ENCODE measurements at regions not wholly inside any gene's neighbourhood (a gene's known extent, or its start where the extent isn't known, plus 50 kb on each side); places are given as distances from the start of the nearest gene placed in this dataset.

DNA sequence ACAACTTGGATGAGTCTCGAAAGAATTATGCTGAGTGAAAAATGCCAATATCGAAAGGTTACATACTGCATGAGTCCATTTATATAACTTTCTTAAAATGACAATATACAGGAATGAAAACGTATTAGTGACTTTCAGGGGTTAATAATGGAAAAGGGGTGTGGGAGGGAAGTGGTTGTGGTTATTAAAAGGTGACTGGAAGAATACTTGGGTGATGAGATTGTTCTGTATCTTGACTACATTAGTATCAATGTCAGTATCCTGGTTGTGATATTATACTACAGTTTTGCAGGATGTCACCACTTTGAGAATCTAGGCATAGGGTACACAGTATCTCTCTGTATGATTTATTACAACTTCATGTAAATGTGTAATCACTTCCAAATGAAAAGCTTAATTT is 204.5 kb downstream of the DTHD1 start:
- Histone ChIP-seq H3K27me3 (ENCODE audit: control insufficient read depth in 2 of 2, insufficient read depth in 1 of 2, low read length in 1 of 2) (no peaks in the 10 kb centered on the region), H3K9me3 (ENCODE audit: control insufficient read depth in 2 of 2, insufficient read depth in 1 of 2, low read length in 1 of 2) (no peaks in the 10 kb centered on the region), H3K36me3 (ENCODE audit: control insufficient read depth in 2 of 2, insufficient read depth in 2 of 2, low read length in 1 of 2) (no peaks in the 10 kb centered on the region), H3K27ac (ENCODE audit: low read depth in 1 of 2, low read length in 1 of 2) (no peak overlapping the region), H3K4me3 (ENCODE audit: low read length in 2 of 2) (no peak overlapping the region), H3K4me1 (ENCODE audit: control insufficient read depth in 2 of 2, insufficient read depth in 2 of 2, low read length in 2 of 2) (no peaks in the 10 kb centered on the region)
- WGBS = 91% methylated on average over 3 of the region's 3 CpGs
- no peak for DNase-seq (ENCODE audit: low read depth in 6 of 9, low spot score in 9 of 9)

DNA sequence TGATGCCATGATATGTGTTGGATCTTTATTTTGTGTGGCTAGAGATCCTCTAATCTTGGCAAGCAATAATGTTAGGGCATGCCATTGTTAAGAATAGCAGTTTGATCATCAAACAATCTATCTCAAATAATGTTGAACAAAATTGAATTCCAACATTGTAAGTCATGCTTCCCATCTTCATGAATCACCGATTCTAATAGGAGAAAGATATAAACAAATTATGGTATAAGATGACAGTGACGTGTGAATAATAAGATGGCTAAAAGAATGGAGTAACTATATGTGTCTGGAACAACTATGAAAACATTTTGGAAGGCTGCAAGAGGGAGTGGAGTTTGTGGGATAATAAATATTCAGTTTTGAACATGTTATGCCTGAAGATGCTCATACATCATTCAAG is 208.4 kb downstream of the DTHD1 start:
- no peaks in the 10 kb centered on the region for H3K9me3 ChIP-seq (ENCODE audit: control insufficient read depth in 2 of 2, insufficient read depth in 1 of 2, low read length in 1 of 2)
- no peaks in the 10 kb centered on the region for H3K27me3 ChIP-seq (ENCODE audit: control insufficient read depth in 2 of 2, insufficient read depth in 1 of 2, low read length in 1 of 2)
- H3K4me1 ChIP-seq (ENCODE audit: control insufficient read depth in 2 of 2, insufficient read depth in 2 of 2, low read length in 2 of 2) = no peaks in the 10 kb centered on the region
- DNase-seq (ENCODE audit: low read depth in 6 of 9, low spot score in 9 of 9) = no peak
- WGBS = 88% methylated on average over 2 of the region's 2 CpGs
- no peak overlapping the region for H3K4me3 ChIP-seq (ENCODE audit: low read length in 2 of 2)
- H3K27ac ChIP-seq (ENCODE audit: low read depth in 1 of 2, low read length in 1 of 2) = no peak overlapping the region
- H3K36me3 ChIP-seq (ENCODE audit: control insufficient read depth in 2 of 2, insufficient read depth in 2 of 2, low read length in 1 of 2) = no peaks in the 10 kb centered on the region

DNA sequence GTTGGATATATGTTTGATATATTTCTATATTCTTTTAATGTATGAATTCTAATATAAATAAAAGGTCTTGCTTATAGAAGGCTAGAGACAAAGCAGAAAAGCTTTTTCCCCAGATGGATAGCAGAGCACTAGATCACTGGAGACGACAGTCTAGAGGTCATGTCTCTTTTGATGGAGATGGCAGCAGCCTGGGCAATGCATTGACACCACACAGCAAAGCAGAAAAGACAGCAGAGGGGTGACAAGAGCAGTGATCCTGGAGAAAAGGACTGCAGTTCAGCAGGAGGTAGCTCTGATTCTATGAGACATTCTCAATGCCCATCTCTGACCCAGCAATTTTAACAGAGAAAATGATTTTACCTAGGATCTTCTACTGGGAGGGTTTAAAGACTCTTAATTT is 210.6 kb downstream of the DTHD1 start:
- Histone ChIP-seq H3K4me3 (ENCODE audit: low read length in 2 of 2) (no peak overlapping the region), H3K27ac (ENCODE audit: low read depth in 1 of 2, low read length in 1 of 2) (no peak overlapping the region), H3K4me1 (ENCODE audit: control insufficient read depth in 2 of 2, insufficient read depth in 2 of 2, low read length in 2 of 2) (no peaks in the 10 kb centered on the region), H3K27me3 (ENCODE audit: control insufficient read depth in 2 of 2, insufficient read depth in 1 of 2, low read length in 1 of 2) (no peaks in the 10 kb centered on the region), H3K36me3 (ENCODE audit: control insufficient read depth in 2 of 2, insufficient read depth in 2 of 2, low read length in 1 of 2) (no peaks in the 10 kb centered on the region), H3K9me3 (ENCODE audit: control insufficient read depth in 2 of 2, insufficient read depth in 1 of 2, low read length in 1 of 2) (no peaks in the 10 kb centered on the region)
- no peak for DNase-seq (ENCODE audit: low read depth in 6 of 9, low spot score in 9 of 9)
- 79% methylated on average over 1 of the region's 1 CpG for WGBS

DNA sequence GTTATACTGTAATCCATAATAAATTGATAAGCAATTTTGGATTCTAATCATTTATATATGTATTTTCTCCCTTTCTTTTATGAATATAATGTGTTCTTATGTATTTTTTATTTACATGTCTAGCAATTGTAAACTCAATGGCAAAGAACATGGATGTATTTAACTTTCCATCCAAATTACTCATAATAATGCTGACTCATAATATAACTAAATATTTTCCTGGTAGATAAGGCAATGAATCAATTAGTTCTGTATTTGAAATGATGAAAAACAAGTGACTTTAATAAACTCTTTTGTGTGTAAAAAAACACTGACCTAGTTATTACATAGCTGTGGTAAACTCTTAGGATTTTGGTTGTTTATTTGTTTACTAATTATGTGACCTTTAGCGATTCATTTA is 211.2 kb downstream of the DTHD1 start:
- no peaks in the 10 kb centered on the region for H3K9me3 ChIP-seq (ENCODE audit: control insufficient read depth in 2 of 2, insufficient read depth in 1 of 2, low read length in 1 of 2)
- H3K27me3 ChIP-seq (ENCODE audit: control insufficient read depth in 2 of 2, insufficient read depth in 1 of 2, low read length in 1 of 2) = no peaks in the 10 kb centered on the region
- no peaks in the 10 kb centered on the region for H3K36me3 ChIP-seq (ENCODE audit: control insufficient read depth in 2 of 2, insufficient read depth in 2 of 2, low read length in 1 of 2)
- no peak for DNase-seq (ENCODE audit: low read depth in 6 of 9, low spot score in 9 of 9)
- WGBS = 99% methylated on average over 1 of the region's 1 CpG
- no peak overlapping the region for H3K4me3 ChIP-seq (ENCODE audit: low read length in 2 of 2)
- no peak overlapping the region for H3K27ac ChIP-seq (ENCODE audit: low read depth in 1 of 2, low read length in 1 of 2)
- no peaks in the 10 kb centered on the region for H3K4me1 ChIP-seq (ENCODE audit: control insufficient read depth in 2 of 2, insufficient read depth in 2 of 2, low read length in 2 of 2)

DNA sequence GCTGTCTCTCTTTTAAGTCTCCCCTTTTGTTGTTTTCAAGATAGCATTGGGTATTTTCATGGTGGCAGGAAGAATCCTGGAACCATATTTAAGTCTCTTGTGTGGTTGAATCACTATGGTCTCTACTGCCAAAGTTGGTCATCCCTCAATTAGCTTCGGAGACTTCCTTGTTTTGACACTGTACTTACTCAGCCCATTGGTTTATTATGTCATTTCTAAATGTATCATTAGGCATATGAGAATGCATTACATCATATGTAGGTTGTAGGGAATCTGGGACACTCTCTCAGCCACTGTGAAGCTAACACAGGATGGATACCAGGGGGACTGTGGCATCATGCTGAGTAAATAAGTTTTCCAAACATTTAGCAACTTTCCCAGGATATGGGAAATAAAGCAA is 211.8 kb downstream of the DTHD1 start:
- Histone ChIP-seq H3K4me3 (ENCODE audit: low read length in 2 of 2) (no peak overlapping the region), H3K9me3 (ENCODE audit: control insufficient read depth in 2 of 2, insufficient read depth in 1 of 2, low read length in 1 of 2) (no peaks in the 10 kb centered on the region), H3K27me3 (ENCODE audit: control insufficient read depth in 2 of 2, insufficient read depth in 1 of 2, low read length in 1 of 2) (no peaks in the 10 kb centered on the region), H3K27ac (ENCODE audit: low read depth in 1 of 2, low read length in 1 of 2) (no peak overlapping the region), H3K36me3 (ENCODE audit: control insufficient read depth in 2 of 2, insufficient read depth in 2 of 2, low read length in 1 of 2) (no peaks in the 10 kb centered on the region), H3K4me1 (ENCODE audit: control insufficient read depth in 2 of 2, insufficient read depth in 2 of 2, low read length in 2 of 2) (no peaks in the 10 kb centered on the region)
- DNase-seq (ENCODE audit: low read depth in 6 of 9, low spot score in 9 of 9) = no peak
- 91% methylated on average over 1 of the region's 1 CpG for WGBS

DNA sequence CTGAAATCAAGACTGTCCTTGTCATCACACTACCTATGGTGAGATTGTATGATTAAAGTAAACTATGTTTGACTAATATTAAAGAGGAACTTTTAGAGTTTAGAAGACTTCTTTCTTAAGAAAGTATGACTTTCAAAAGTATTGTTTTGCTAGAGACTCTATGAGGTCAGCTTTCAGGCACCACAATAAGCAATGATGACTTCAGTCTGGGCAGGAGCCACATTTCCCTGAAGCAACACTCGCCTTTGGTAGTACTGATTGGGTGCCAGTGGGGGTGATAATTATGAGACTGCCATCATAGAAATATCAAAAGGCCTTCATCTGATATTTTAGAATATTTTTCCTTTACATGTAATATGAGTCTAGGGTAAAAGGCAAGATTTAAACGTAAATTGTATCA is 212.6 kb downstream of the DTHD1 start:
- H3K36me3 ChIP-seq (ENCODE audit: control insufficient read depth in 2 of 2, insufficient read depth in 2 of 2, low read length in 1 of 2) = no peaks in the 10 kb centered on the region
- H3K4me1 ChIP-seq (ENCODE audit: control insufficient read depth in 2 of 2, insufficient read depth in 2 of 2, low read length in 2 of 2) = no peaks in the 10 kb centered on the region
- H3K27ac ChIP-seq (ENCODE audit: low read depth in 1 of 2, low read length in 1 of 2) = no peak overlapping the region
- DNase-seq (ENCODE audit: low read depth in 6 of 9, low spot score in 9 of 9) = no peak
- no peaks in the 10 kb centered on the region for H3K9me3 ChIP-seq (ENCODE audit: control insufficient read depth in 2 of 2, insufficient read depth in 1 of 2, low read length in 1 of 2)
- H3K27me3 ChIP-seq (ENCODE audit: control insufficient read depth in 2 of 2, insufficient read depth in 1 of 2, low read length in 1 of 2) = no peaks in the 10 kb centered on the region
- WGBS = 88% methylated on average over 2 of the region's 2 CpGs
- H3K4me3 ChIP-seq (ENCODE audit: low read length in 2 of 2) = no peak overlapping the region

DNA sequence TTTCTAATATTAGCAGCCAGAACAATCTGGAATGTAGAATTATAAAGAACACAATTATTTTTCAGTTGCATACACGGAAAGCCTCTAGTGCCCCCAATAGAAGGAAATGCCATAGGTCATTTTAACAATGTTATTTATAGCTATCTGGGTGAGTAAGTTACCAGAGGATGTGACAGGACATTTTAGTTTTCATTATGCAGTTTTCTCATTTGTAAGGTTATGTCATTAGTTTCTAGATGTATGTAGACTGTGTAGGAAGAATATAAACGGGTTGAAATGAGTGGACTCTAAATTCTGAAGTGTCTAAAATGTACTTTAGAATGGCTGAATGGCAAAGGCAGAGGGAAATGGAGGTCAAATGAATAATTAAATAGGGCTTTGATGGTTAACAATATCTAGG is 213.3 kb downstream of the DTHD1 start:
- Histone ChIP-seq H3K9me3 (ENCODE audit: control insufficient read depth in 2 of 2, insufficient read depth in 1 of 2, low read length in 1 of 2) (no peaks in the 10 kb centered on the region), H3K27ac (ENCODE audit: low read depth in 1 of 2, low read length in 1 of 2) (no peak overlapping the region), H3K4me1 (ENCODE audit: control insufficient read depth in 2 of 2, insufficient read depth in 2 of 2, low read length in 2 of 2) (no peaks in the 10 kb centered on the region), H3K4me3 (ENCODE audit: low read length in 2 of 2) (no peak overlapping the region), H3K27me3 (ENCODE audit: control insufficient read depth in 2 of 2, insufficient read depth in 1 of 2, low read length in 1 of 2) (no peaks in the 10 kb centered on the region), H3K36me3 (ENCODE audit: control insufficient read depth in 2 of 2, insufficient read depth in 2 of 2, low read length in 1 of 2) (no peaks in the 10 kb centered on the region)
- DNase-seq (ENCODE audit: low read depth in 6 of 9, low spot score in 9 of 9) = no peak
- WGBS = 55% methylated on average over 2 of the region's 2 CpGs

DNA sequence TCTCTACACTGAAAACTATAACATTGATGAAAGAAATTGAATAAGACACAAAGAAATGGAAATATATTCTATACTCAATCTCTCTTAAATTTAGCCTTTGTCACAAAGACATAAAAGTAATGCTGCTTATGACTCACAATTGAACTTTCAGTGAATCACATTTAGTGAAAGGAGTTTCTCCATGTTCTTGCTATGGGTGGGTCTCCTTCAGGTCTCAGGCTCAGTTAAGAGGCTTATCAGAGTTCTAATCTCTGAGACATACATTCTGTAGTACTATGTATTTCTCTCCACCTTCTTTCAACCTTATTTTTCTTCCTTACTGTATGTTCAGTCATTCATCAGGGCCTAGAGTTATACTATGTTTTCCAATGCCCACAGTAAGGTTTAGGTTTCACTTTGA is 220.9 kb downstream of the DTHD1 start:
- H3K27me3 ChIP-seq (ENCODE audit: control insufficient read depth in 2 of 2, insufficient read depth in 1 of 2, low read length in 1 of 2) = no peaks in the 10 kb centered on the region
- no peaks in the 10 kb centered on the region for H3K36me3 ChIP-seq (ENCODE audit: control insufficient read depth in 2 of 2, insufficient read depth in 2 of 2, low read length in 1 of 2)
- H3K27ac ChIP-seq (ENCODE audit: low read depth in 1 of 2, low read length in 1 of 2) = no peak overlapping the region
- H3K9me3 ChIP-seq (ENCODE audit: control insufficient read depth in 2 of 2, insufficient read depth in 1 of 2, low read length in 1 of 2) = no peaks in the 10 kb centered on the region
- no peak overlapping the region for H3K4me3 ChIP-seq (ENCODE audit: low read length in 2 of 2)
- no peak for DNase-seq (ENCODE audit: low read depth in 6 of 9, low spot score in 9 of 9)
- H3K4me1 ChIP-seq (ENCODE audit: control insufficient read depth in 2 of 2, insufficient read depth in 2 of 2, low read length in 2 of 2) = no peaks in the 10 kb centered on the region

DNA sequence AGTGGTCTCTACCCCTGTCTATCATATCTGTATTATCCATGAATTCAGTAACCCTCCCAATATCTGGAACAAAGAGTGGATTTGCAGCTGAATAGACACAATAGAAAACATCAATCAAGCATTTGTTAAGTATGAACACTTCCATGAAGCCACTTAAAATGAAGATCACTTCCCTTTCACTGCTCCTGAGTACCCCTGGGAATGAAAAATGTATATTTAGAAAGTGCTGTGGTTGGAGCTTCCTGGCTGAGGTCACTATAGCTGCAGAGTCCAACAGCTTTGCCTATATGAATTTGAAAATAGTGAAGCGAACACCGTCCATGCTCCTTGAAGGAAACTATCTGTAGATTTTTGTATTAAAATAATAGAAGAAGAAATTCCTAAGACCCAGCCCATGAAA is 227.0 kb downstream of the DTHD1 start:
- Histone ChIP-seq H3K36me3 (ENCODE audit: control insufficient read depth in 2 of 2, insufficient read depth in 2 of 2, low read length in 1 of 2) (no peaks in the 10 kb centered on the region), H3K4me1 (ENCODE audit: control insufficient read depth in 2 of 2, insufficient read depth in 2 of 2, low read length in 2 of 2) (no peaks in the 10 kb centered on the region), H3K4me3 (ENCODE audit: low read length in 2 of 2) (no peak overlapping the region), H3K9me3 (ENCODE audit: control insufficient read depth in 2 of 2, insufficient read depth in 1 of 2, low read length in 1 of 2) (no peaks in the 10 kb centered on the region), H3K27ac (ENCODE audit: low read depth in 1 of 2, low read length in 1 of 2) (no peak overlapping the region), H3K27me3 (ENCODE audit: control insufficient read depth in 2 of 2, insufficient read depth in 1 of 2, low read length in 1 of 2) (no peaks in the 10 kb centered on the region)
- 26% methylated on average over 2 of the region's 2 CpGs for WGBS
- no peak for DNase-seq (ENCODE audit: low read depth in 6 of 9, low spot score in 9 of 9)

DNA sequence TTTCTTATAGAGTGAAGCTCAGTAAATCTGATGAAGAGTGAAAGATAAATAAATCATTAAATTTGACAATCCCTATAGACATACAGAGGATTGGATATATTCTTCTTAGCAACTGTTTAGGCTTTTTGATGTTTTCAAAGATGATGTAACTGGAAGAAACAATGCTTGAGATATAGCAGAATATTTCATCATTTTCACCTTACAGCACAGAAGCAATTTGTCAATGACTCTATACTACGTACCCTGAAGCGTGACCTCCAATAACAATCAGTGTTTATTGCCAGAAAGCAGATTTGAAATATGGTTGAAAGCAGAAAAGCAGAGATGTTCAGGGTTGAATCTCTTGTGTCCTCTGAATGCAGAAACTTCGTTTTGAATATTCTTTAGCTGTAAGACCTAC is 228.4 kb downstream of the DTHD1 start:
- Histone ChIP-seq H3K9me3 (ENCODE audit: control insufficient read depth in 2 of 2, insufficient read depth in 1 of 2, low read length in 1 of 2) (no peaks in the 10 kb centered on the region), H3K36me3 (ENCODE audit: control insufficient read depth in 2 of 2, insufficient read depth in 2 of 2, low read length in 1 of 2) (no peaks in the 10 kb centered on the region), H3K27ac (ENCODE audit: low read depth in 1 of 2, low read length in 1 of 2) (no peak overlapping the region), H3K4me3 (ENCODE audit: low read length in 2 of 2) (no peak overlapping the region), H3K27me3 (ENCODE audit: control insufficient read depth in 2 of 2, insufficient read depth in 1 of 2, low read length in 1 of 2) (no peaks in the 10 kb centered on the region), H3K4me1 (ENCODE audit: control insufficient read depth in 2 of 2, insufficient read depth in 2 of 2, low read length in 2 of 2) (no peaks in the 10 kb centered on the region)
- no peak for DNase-seq (ENCODE audit: low read depth in 6 of 9, low spot score in 9 of 9)
- WGBS = 80% methylated on average over 3 of the region's 3 CpGs
